NCI-H2196 (cell line): ENCODE measurements at regions not wholly inside any gene's neighbourhood (a gene's known extent, or its start where the extent isn't known, plus 50 kb on each side); places are given as distances from the start of the nearest gene placed in this dataset.
"Not testable (repeated sequence)": the region's sequence is repeated elsewhere in the genome, so short reads cannot be mapped to it uniquely, and the experiment has no call there.

ENCODE experiments used
- DNase-seq: peaks from one replicate; lab custom pipeline; 2025; ENCODE audit not compliant: unreplicated experiment; lab: John Stamatoyannopoulos, UW

GRCh38 chr16:85237817-85238216 is 125.5 kb upstream of the CIBAR2 start:
- DNase-seq: no peak

- DNase-seq: no peak
Observed at GRCh38 chr16:85238233-85238647, 126.0 kb upstream of the CIBAR2 start.

- DNase-seq: no peak
Observed at GRCh38 chr16:85239239-85239638, 127.0 kb upstream of the CIBAR2 start.

GRCh38 chr16:85239871-85240270 is 127.6 kb upstream of the CIBAR2 start:
- no peak for DNase-seq

GRCh38 chr16:85240982-85241924 is 129.0 kb upstream of the CIBAR2 start:
- no peak for DNase-seq

- no peak for DNase-seq
Observed at GRCh38 chr16:85242140-85242539, 129.9 kb upstream of the CIBAR2 start.

- no peak for DNase-seq
Observed at GRCh38 chr16:85243308-85243707, 131.0 kb upstream of the CIBAR2 start.

GRCh38 chr16:85244452-85244851 is 132.2 kb upstream of the CIBAR2 start:
- not testable (repeated sequence) for DNase-seq

- peak; percentile 52 for DNase-seq
Observed at GRCh38 chr16:85245307-85246172, 133.3 kb upstream of the CIBAR2 start.

GRCh38 chr16:85246473-85246872 is 134.2 kb upstream of the CIBAR2 start:
- no peak for DNase-seq

- no peak for DNase-seq
Observed at GRCh38 chr16:85246973-85247372, 134.7 kb upstream of the CIBAR2 start.

GRCh38 chr16:85248342-85248741 is 136.1 kb upstream of the CIBAR2 start:
- DNase-seq: no peak

- no peak for DNase-seq
Observed at GRCh38 chr16:85248857-85249256, 136.6 kb upstream of the CIBAR2 start.

- no peak for DNase-seq
Observed at GRCh38 chr16:85249418-85250146, 137.3 kb upstream of the CIBAR2 start.

GRCh38 chr16:85250147-85250463 is 137.8 kb upstream of the CIBAR2 start:
- no peak for DNase-seq

- DNase-seq: no peak
Observed at GRCh38 chr16:85250609-85251223, 138.4 kb upstream of the CIBAR2 start.

GRCh38 chr16:85251225-85251760 is 139.0 kb upstream of the CIBAR2 start:
- no peak for DNase-seq

GRCh38 chr16:85252014-85252413 is 139.7 kb upstream of the CIBAR2 start:
- DNase-seq: no peak

- DNase-seq: no peak
Observed at GRCh38 chr16:85252461-85252860, 140.2 kb upstream of the CIBAR2 start.

- no peak for DNase-seq
Observed at GRCh38 chr16:85253084-85253941, 141.0 kb upstream of the CIBAR2 start.
